Endothelial cell (in vitro differentiated cells): ENCODE measurements at regions not wholly inside any gene's neighbourhood (a gene's known extent, or its start where the extent isn't known, plus 50 kb on each side); places are given as distances from the start of the nearest gene placed in this dataset.

Experiments used
- DNase-seq: peaks from one replicate; pipeline ENCODE4 v3.0.0; 2021; ENCODE audit warnings: low spot score
- H3K27ac Mint-ChIP-seq: one replicate; pipeline ENCODE4 v1.8.0; 2021; ENCODE audit warnings: mixed read lengths, inconsistent platforms; ENCODE audit not compliant: unreplicated experiment
- H3K27me3 Mint-ChIP-seq: one replicate; pipeline ENCODE4 v1.8.0; 2021; ENCODE audit warnings: mild to moderate bottlenecking, moderate library complexity, mixed read lengths, inconsistent platforms; ENCODE audit not compliant: unreplicated experiment
- H3K36me3 Mint-ChIP-seq: one replicate; pipeline ENCODE4 v1.8.0; 2021; ENCODE audit warnings: mild to moderate bottlenecking, low read depth, mixed read lengths, inconsistent platforms; ENCODE audit not compliant: unreplicated experiment
- H3K4me1 Mint-ChIP-seq: one replicate; pipeline ENCODE4 v1.8.0; 2021; ENCODE audit warnings: mild to moderate bottlenecking, mixed read lengths, inconsistent platforms; ENCODE audit not compliant: unreplicated experiment
- H3K4me3 Mint-ChIP-seq: one replicate; pipeline ENCODE4 v1.8.0; 2021; ENCODE audit warnings: mild to moderate bottlenecking, mixed read lengths, inconsistent platforms; ENCODE audit not compliant: unreplicated experiment
- H3K9me3 Mint-ChIP-seq: one replicate; pipeline ENCODE4 v1.8.0; 2021; ENCODE audit warnings: mixed read lengths, inconsistent platforms; ENCODE audit not compliant: unreplicated experiment
- CTCF ChIP-seq: fragments of 200-600 bp; sonication (generic); IDR thresholded peaks from one replicate; pipeline ENCODE4 v1.5.0; 2021; ENCODE audit warnings: antibody characterized with exemption; ENCODE audit not compliant: unreplicated experiment

DNA sequence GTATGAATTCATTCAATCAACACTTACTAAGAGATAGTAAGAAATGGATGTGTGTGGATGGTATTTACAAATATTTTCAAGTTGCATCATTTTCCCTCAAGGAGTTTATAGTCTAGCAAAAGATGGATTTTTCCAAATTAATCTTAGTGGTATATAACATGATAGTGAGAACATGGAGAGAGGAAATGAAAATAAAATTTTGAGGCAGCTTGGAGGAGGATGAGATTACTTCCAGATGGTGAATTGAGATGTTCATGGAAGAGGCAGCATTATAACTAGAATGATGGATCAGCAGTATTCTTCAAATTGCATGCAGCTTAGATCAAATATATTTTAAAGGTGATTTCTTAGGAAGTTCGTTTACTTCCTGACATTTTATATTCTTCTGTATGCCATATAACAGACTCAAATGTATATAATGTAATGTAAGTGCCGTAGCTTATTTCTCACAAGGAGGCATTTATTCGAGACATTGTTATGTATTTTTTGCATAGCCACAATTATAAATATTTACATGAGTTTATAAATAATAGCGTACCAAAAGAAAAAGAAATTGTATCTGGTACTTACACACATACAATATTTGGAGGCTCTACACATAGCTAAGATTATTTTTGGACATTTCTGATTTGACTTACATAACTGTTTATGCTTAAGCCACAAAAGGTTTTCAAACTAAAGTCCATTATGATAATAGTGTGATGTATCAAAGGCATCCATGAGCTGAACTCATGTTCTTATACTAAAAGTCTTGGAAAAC is 439.4 kb downstream of the SPRY1 start:
- no peak overlapping the region for H3K27ac Mint-ChIP-seq
- no peak for DNase-seq
- H3K27me3 Mint-ChIP-seq = no peaks in the 10 kb centered on the region
- H3K4me1 Mint-ChIP-seq = peaks cover 3% of the 10 kb centered on the region
- no peaks in the 10 kb centered on the region for H3K36me3 Mint-ChIP-seq
- H3K4me3 Mint-ChIP-seq = no peak overlapping the region
- TF ChIP-seq CTCF = no peak
- no peaks in the 10 kb centered on the region for H3K9me3 Mint-ChIP-seq

GRCh38 chr4:123836851-123837595 is 440.4 kb downstream of the SPRY1 start:
- Mint-ChIP-seq H3K27me3 (no peaks in the 10 kb centered on the region), H3K4me3 (no peak overlapping the region), H3K9me3 (no peaks in the 10 kb centered on the region), H3K4me1 (peaks cover 3% of the 10 kb centered on the region), H3K36me3 (no peaks in the 10 kb centered on the region), H3K27ac (no peak overlapping the region)
- no peak for DNase-seq
- no peak for TF ChIP-seq CTCF

DNA sequence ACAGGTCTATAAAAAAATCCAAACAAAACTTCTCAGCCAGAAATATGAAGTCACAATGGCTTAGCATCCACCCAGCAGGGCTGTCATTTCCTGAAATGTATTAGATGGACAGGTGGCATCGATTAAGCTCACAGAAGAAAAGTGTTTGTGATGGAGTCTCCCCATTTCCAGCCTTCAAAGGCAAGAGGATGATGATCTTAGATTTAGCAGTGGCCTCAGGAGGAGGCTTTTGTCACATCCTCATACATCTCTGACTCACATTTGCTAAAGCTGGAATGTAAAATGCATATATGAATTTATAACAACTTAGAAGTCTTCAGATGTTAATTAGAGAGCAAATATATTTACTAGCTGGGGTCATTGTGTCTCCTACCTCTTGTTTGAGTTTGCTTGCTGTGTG is 441.9 kb downstream of the SPRY1 start:
- H3K27ac Mint-ChIP-seq = no peak overlapping the region
- DNase-seq = no peak
- TF ChIP-seq CTCF = no peak
- no peaks in the 10 kb centered on the region for H3K9me3 Mint-ChIP-seq
- no peak overlapping the region for H3K4me3 Mint-ChIP-seq
- H3K36me3 Mint-ChIP-seq = no peaks in the 10 kb centered on the region
- H3K27me3 Mint-ChIP-seq = no peaks in the 10 kb centered on the region
- peaks cover 3% of the 10 kb centered on the region for H3K4me1 Mint-ChIP-seq

GRCh38 chr4:123840197-123840596 is 443.6 kb downstream of the SPRY1 start:
- DNase-seq = no peak
- H3K9me3 Mint-ChIP-seq = no peaks in the 10 kb centered on the region
- peaks cover 3% of the 10 kb centered on the region for H3K4me1 Mint-ChIP-seq
- H3K27me3 Mint-ChIP-seq = no peaks in the 10 kb centered on the region
- H3K27ac Mint-ChIP-seq = no peak overlapping the region
- TF ChIP-seq CTCF = no peak
- peaks cover 8% of the 10 kb centered on the region for H3K36me3 Mint-ChIP-seq
- H3K4me3 Mint-ChIP-seq = no peak overlapping the region
